ENCODE measurements at regions not wholly inside any gene's neighbourhood (a gene's known extent, or its start where the extent isn't known, plus 50 kb on each side); places are given as distances from the start of the nearest gene placed in this dataset.
A peak's percentile ranks its signal among the peaks of the same experiment; 100 is the strongest.

- CTCF ChIA-PET, result interaction anchor here (0.7 kb wide), 1 partner anchor 261 kb away, joined by 3 read pairs; no protein-coding TSS in a partner anchor
- Mint-ChIP-seq H3K36me3 (ENCODE audit: insufficient read depth, unreplicated experiment) (no peaks in the 10 kb centered on the region), H3K4me1 (ENCODE audit: low read depth, unreplicated experiment) (peaks cover 11% of the 10 kb centered on the region), H3K27ac (ENCODE audit: unreplicated experiment) (no peak overlapping the region), H3K27me3 (ENCODE audit: insufficient read depth, unreplicated experiment) (no peaks in the 10 kb centered on the region), H3K4me3 (ENCODE audit: unreplicated experiment) (no peak overlapping the region), H3K9me3 (ENCODE audit: unreplicated experiment) (no peaks in the 10 kb centered on the region)
- no peak overlapping the region for H3K4me3 ChIP-seq (ENCODE audit: low read depth, low read length)
- H3K9me3 ChIP-seq, result no peaks in the 10 kb centered on the region
- H3K36me3 ChIP-seq (ENCODE audit: control insufficient read depth, insufficient read depth, low read length), result no peaks in the 10 kb centered on the region
- peaks cover 52% of the 10 kb centered on the region for H3K4me1 ChIP-seq
- H3K27me3 ChIP-seq (replicated peaks; ENCODE audit: control insufficient read depth, insufficient read depth, low read length), result no peaks in the 10 kb centered on the region
- BruUV-seq (replicated peaks), result no TSS peak
- POLR2A ChIA-PET, result no interaction called here
- no peak for DNase-seq
- intact Hi-C loops (cut with micrococcal nuclease; ENCODE audit: unreplicated experiment), result loop anchor here (5.0 to 10.0 kb wide), 2 partner anchors 296 to 324 kb away; partner anchors contain the start of gene MSH6
- no peak for TF ChIP-seq CTCF (IDR thresholded peaks at IDR 0.05; ENCODE audit: insufficient read depth in 1 of 2, low read depth in 1 of 2, low read length in 1 of 2, severe bottlenecking in 1 of 2, unreplicated experiment in 1 of 2)
Measured at GRCh38 chr2:48108455-48108854, 202.2 kb upstream of the FBXO11 start.

- Histone ChIP-seq H3K27me3 (replicated peaks; ENCODE audit: control insufficient read depth, insufficient read depth, low read length) (no peaks in the 10 kb centered on the region), H3K9me3 (no peaks in the 10 kb centered on the region), H3K4me1 (peaks cover 64% of the 10 kb centered on the region), H3K36me3 (ENCODE audit: control insufficient read depth, insufficient read depth, low read length) (no peaks in the 10 kb centered on the region), H3K4me3 (ENCODE audit: low read depth, low read length) (no peak overlapping the region)
- Mint-ChIP-seq H3K9me3 (ENCODE audit: unreplicated experiment) (no peaks in the 10 kb centered on the region), H3K36me3 (ENCODE audit: insufficient read depth, unreplicated experiment) (no peaks in the 10 kb centered on the region), H3K4me1 (ENCODE audit: low read depth, unreplicated experiment) (peaks cover 23% of the 10 kb centered on the region), H3K27me3 (ENCODE audit: insufficient read depth, unreplicated experiment) (no peaks in the 10 kb centered on the region), H3K27ac (ENCODE audit: unreplicated experiment) (peak overlapping the region; percentile 72), H3K4me3 (ENCODE audit: unreplicated experiment) (no peak overlapping the region)
- intact Hi-C loops (cut with micrococcal nuclease; ENCODE audit: unreplicated experiment), result loop anchor here (5.0 to 10.0 kb wide), 2 partner anchors 297 to 325 kb away; partner anchors contain the start of gene MSH6
- DNase-seq, result peak in 1 of 2 experiments; percentile 7
- BruUV-seq (replicated peaks), result no TSS peak
- POLR2A ChIA-PET, result interaction anchor here (0.6 to 0.7 kb wide), 2 partner anchors 29 to 305 kb away, joined by 3 to 12 read pairs; no protein-coding TSS in a partner anchor
- TF ChIP-seq CTCF (IDR thresholded peaks at IDR 0.05; ENCODE audit: insufficient read depth in 1 of 2, low read depth in 1 of 2, low read length in 1 of 2, severe bottlenecking in 1 of 2, unreplicated experiment in 1 of 2), result no peak
- CTCF ChIA-PET, result no interaction called here
Measured at GRCh38 chr2:48109491-48110204, 203.3 kb upstream of the FBXO11 start.

GRCh38 chr2:48110492-48110891, 204.0 kb upstream of the FOXN2 start:
- peaks cover 30% of the 10 kb centered on the region for H3K4me1 Mint-ChIP-seq (ENCODE audit: low read depth, unreplicated experiment)
- BruUV-seq (replicated peaks), result no TSS peak
- CTCF ChIA-PET, result no interaction called here

More at GRCh38 chr2:48110492-48110891, 204.0 kb upstream of the FOXN2 start:
- no peaks in the 10 kb centered on the region for H3K9me3 ChIP-seq
- peak overlapping the region; percentile 72 for H3K27ac Mint-ChIP-seq (ENCODE audit: unreplicated experiment)
- DNase-seq, result no peak
- H3K4me3 Mint-ChIP-seq (ENCODE audit: unreplicated experiment), result peak overlapping the region; percentile 75
- peaks cover 70% of the 10 kb centered on the region for H3K4me1 ChIP-seq
- no peak for TF ChIP-seq CTCF (IDR thresholded peaks at IDR 0.05; ENCODE audit: insufficient read depth in 1 of 2, low read depth in 1 of 2, low read length in 1 of 2, severe bottlenecking in 1 of 2, unreplicated experiment in 1 of 2)
- H3K27me3 Mint-ChIP-seq (ENCODE audit: insufficient read depth, unreplicated experiment), result no peaks in the 10 kb centered on the region
- no peaks in the 10 kb centered on the region for H3K36me3 Mint-ChIP-seq (ENCODE audit: insufficient read depth, unreplicated experiment)
- no peaks in the 10 kb centered on the region for H3K27me3 ChIP-seq (replicated peaks; ENCODE audit: control insufficient read depth, insufficient read depth, low read length)
- no peak overlapping the region for H3K4me3 ChIP-seq (ENCODE audit: low read depth, low read length)
- H3K36me3 ChIP-seq (ENCODE audit: control insufficient read depth, insufficient read depth, low read length), result no peaks in the 10 kb centered on the region
- intact Hi-C loops (cut with micrococcal nuclease; ENCODE audit: unreplicated experiment), result no loop called here
- POLR2A ChIA-PET, result interaction anchor here (0.7 kb wide), 1 partner anchor 30 kb away, joined by 12 read pairs; no protein-coding TSS in a partner anchor
- no peaks in the 10 kb centered on the region for H3K9me3 Mint-ChIP-seq (ENCODE audit: unreplicated experiment)

All from Caco-2 (cell line).